Lung (tissue), 11 donors: ENCODE measurements at regions not wholly inside any gene's neighbourhood (a gene's known extent, or its start where the extent isn't known, plus 50 kb on each side); places are given as distances from the start of the nearest gene placed in this dataset.
A peak's percentile ranks its signal among the peaks of the same experiment; 100 is the strongest.

ENCODE experiments used
- ATAC-seq: fragments of 200-7000 bp; cut with Tn5 transposase; one replicate; pipeline ENCODE4 v1.9.1; 2020; ENCODE audit warnings: moderate number of reproducible peaks; ENCODE audit not compliant: insufficient read depth, low FRiP score
- DNase-seq, 3 donors: peaks; one replicate each; pipeline ENCODE4 v3.0.0-alpha.2; 2013 to 2017
- H3K27ac ChIP-seq, 2 donors: one replicate each; pipeline ENCODE4 v1.5.1; 2013; ENCODE audit warnings: mild to moderate bottlenecking in 2 of 2, moderate library complexity in 2 of 2, control low read depth in 1 of 2, inconsistent platforms in 1 of 2, low read depth in 1 of 2, low read length in 1 of 2
- H3K27me3 ChIP-seq, 3 donors: one replicate each; pipeline ENCODE4 v1.5.1; 2013; ENCODE audit warnings: low read length in 2 of 3; ENCODE audit not compliant: control insufficient read depth in 3 of 3, insufficient read depth in 3 of 3
- H3K36me3 ChIP-seq, 4 donors: one replicate each; pipeline ENCODE4 v1.5.1; 2013; ENCODE audit warnings: low read length in 4 of 4, mild to moderate bottlenecking in 1 of 4, moderate library complexity in 1 of 4; ENCODE audit not compliant: control insufficient read depth in 4 of 4, insufficient read depth in 4 of 4
- H3K4me1 ChIP-seq, 5 donors: one replicate each; pipeline ENCODE4 v1.5.1; 2013; ENCODE audit warnings: low read length in 5 of 5, mild to moderate bottlenecking in 2 of 5, moderate library complexity in 1 of 5; ENCODE audit not compliant: control insufficient read depth in 5 of 5, insufficient read depth in 5 of 5
- H3K4me3 ChIP-seq: one replicate; pipeline ENCODE4 v1.5.1; 2013; ENCODE audit warnings: mild to moderate bottlenecking, control low read depth, moderate library complexity
- H3K9ac ChIP-seq, 2 donors: one replicate each; pipeline ENCODE4 v1.5.1; 2013; ENCODE audit warnings: low read length in 2 of 2, control low read depth in 1 of 2; ENCODE audit not compliant: insufficient read depth in 1 of 2
- H3K9me3 ChIP-seq, 4 donors: one replicate each; pipeline ENCODE4 v1.5.1; 2013; ENCODE audit warnings: low read length in 3 of 4, mild to moderate bottlenecking in 1 of 4, moderate library complexity in 1 of 4; ENCODE audit not compliant: control insufficient read depth in 4 of 4, insufficient read depth in 3 of 4
- WGBS, 2 donors: extraction: QIAGEN DNeasy Blood & Tissue Kit; methylation state at CpG; one replicate each; pipeline ENCODE4 v1.1.7; 2013; 5-methylcytosine and 5-hydroxymethylcytosine counted together
- TF ChIP-seq, protein P1 (sequence below): IDR thresholded peaks from 2 replicates; pipeline ENCODE4 v1.5.1; 2012; ENCODE audit warnings: mild to moderate bottlenecking; ENCODE audit errors: control extremely low read depth, extremely low read depth
- donor health status: control.
- donor health status: control.
- donor health status: Bipolar disorder and iron deficiency.
- donor health status: healthy.
- donor health status: DM: yes; HTN: yes; CAD: no.

DNA sequence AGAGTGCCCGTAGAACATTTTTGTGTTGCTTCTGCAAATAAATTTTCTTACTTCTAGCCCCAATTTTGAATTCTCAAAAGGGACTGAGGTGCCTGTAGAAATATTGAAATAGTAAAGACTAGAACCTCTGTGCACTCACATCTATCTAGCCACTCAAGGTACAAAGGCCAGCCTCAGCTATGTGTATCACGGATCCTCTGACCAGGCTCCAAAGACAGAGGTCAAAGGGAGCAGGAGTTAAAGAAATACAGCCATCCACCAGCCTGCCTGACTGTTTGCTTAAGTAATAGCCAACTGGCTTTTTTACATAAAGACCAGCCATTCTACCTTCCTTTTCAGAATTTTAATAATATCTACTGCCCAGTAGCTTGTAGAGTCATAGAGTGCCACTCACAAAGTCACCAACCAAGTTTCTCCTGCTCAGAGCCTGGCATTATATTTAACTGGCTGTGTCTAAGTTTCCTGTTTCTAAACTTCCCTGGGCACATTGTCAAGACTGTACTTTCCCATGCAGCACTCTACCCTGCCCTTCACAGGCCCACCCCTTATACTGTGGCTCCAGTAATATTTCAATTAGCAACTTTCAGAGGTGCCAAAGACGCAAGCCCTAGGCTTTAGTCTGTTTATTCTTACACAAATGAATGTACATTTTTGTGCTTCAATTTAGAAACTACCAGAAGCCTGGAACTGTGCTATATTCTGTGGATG is 338.3 kb upstream of the NT5C1B start:
- ATAC-seq, result peak; percentile 31
- Histone ChIP-seq H3K4me3 (no peak overlapping the region), H3K9ac (no peak overlapping the region), H3K4me1 (peaks cover 0 to 38% (median 4%) of the 10 kb centered on the region in 5 donors), H3K9me3 (peaks cover 0 to 1% (median 0%) of the 10 kb centered on the region in 4 donors), H3K27me3 (no peaks in the 10 kb centered on the region), H3K36me3 (no peaks in the 10 kb centered on the region), H3K27ac (no peak overlapping the region)
- 67 to 70% methylated on average over 3 of the region's 3 CpGs for WGBS, 2 donors
- DNase-seq, result peak in 1 of 3 donors; percentile 31
- TF ChIP-seq, protein P1, sequence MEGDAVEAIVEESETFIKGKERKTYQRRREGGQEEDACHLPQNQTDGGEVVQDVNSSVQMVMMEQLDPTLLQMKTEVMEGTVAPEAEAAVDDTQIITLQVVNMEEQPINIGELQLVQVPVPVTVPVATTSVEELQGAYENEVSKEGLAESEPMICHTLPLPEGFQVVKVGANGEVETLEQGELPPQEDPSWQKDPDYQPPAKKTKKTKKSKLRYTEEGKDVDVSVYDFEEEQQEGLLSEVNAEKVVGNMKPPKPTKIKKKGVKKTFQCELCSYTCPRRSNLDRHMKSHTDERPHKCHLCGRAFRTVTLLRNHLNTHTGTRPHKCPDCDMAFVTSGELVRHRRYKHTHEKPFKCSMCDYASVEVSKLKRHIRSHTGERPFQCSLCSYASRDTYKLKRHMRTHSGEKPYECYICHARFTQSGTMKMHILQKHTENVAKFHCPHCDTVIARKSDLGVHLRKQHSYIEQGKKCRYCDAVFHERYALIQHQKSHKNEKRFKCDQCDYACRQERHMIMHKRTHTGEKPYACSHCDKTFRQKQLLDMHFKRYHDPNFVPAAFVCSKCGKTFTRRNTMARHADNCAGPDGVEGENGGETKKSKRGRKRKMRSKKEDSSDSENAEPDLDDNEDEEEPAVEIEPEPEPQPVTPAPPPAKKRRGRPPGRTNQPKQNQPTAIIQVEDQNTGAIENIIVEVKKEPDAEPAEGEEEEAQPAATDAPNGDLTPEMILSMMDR, result no peak

- H3K9ac ChIP-seq, result no peak overlapping the region
- H3K9me3 ChIP-seq, result peaks cover 0 to 1% (median 0%) of the 10 kb centered on the region in 4 donors
- no peak overlapping the region for H3K4me3 ChIP-seq
- 93 to 95% methylated on average over 9 of the region's 9 CpGs for WGBS, 2 donors
- DNase-seq, result no peak
- ATAC-seq, result no peak
- no peaks in the 10 kb centered on the region for H3K27me3 ChIP-seq
- no peaks in the 10 kb centered on the region for H3K36me3 ChIP-seq
- peaks cover 0 to 33% (median 4%) of the 10 kb centered on the region in 5 donors for H3K4me1 ChIP-seq
- TF ChIP-seq, protein P1, result no peak
- H3K27ac ChIP-seq, result no peak overlapping the region
These were observed 337.5 kb upstream of the NT5C1B start for GRCh38 chr2:18926631-18927524.

- no peak for ATAC-seq
- Histone ChIP-seq H3K27me3 (no peaks in the 10 kb centered on the region), H3K27ac (no peak overlapping the region), H3K36me3 (no peaks in the 10 kb centered on the region), H3K4me1 (peaks cover 0 to 28% (median 4%) of the 10 kb centered on the region in 5 donors), H3K4me3 (no peak overlapping the region), H3K9ac (no peak overlapping the region), H3K9me3 (peaks cover 0 to 1% (median 0%) of the 10 kb centered on the region in 4 donors)
- WGBS, 2 donors, result 68 to 78% methylated on average over 2 of the region's 2 CpGs
- DNase-seq, result no peak
- TF ChIP-seq, protein P1, result no peak
These were observed 335.9 kb upstream of the NT5C1B start for GRCh38 chr2:18925296-18925695.
